ENCODE measurements at regions not wholly inside any gene's neighbourhood (a gene's known extent, or its start where the extent isn't known, plus 50 kb on each side); places are given as distances from the start of the nearest gene placed in this dataset.

DNA sequence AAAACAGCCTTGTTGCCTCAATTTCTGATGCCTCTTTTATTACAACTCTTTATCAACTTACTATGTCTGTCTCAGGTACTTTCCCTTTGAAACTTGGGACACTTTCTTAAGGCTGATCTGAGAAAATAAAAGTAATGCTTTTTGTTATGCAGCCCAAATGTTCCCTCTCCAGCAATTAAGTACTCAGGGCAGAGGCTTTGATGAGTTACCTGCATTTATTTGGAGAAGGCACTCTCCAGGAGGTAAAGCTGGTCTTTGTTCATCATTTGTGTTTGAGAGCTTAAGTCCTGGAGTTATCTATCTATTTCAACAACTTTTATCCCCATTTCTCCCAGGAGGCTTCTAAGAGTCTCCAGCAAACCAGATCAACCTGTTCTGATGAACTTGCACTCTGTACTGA, 259.2 kb downstream of the ASXL3 start:
- Histone ChIP-seq H3K9me3 (no peaks in the 10 kb centered on the region), H3K27me3 (no peaks in the 10 kb centered on the region), H3K36me3 (no peaks in the 10 kb centered on the region), H3K27ac (no peak overlapping the region), H3K4me1 (peaks cover 4 to 12% (median 11%) of the 10 kb centered on the region in 4 donors), H3K4me3 (no peak overlapping the region)
- in situ Hi-C loops (cut with MboI; ENCODE audit: low pct_ligation_motif_present in 1 of 4, low pct_unique_long_range_greater_than_20kb in 1 of 4, low sequenced_read_pairs in 3 of 4) (loop anchor here in 1 of 4 donors (25.0 kb wide), 1 partner anchor 200 kb away; no protein-coding TSS in a partner anchor), intact Hi-C loops (cut with DNase I; ENCODE audit: low total_unique reads) (no loop called here)
- TF ChIP-seq EP300 (IDR thresholded peaks at IDR 0.05; ENCODE audit: low read depth) (no peak), POLR2AphosphoS5 (IDR thresholded peaks at IDR 0.05) (no peak), POLR2A (IDR thresholded peaks at IDR 0.05) (no peak)
- TF ChIP-seq, protein P1, sequence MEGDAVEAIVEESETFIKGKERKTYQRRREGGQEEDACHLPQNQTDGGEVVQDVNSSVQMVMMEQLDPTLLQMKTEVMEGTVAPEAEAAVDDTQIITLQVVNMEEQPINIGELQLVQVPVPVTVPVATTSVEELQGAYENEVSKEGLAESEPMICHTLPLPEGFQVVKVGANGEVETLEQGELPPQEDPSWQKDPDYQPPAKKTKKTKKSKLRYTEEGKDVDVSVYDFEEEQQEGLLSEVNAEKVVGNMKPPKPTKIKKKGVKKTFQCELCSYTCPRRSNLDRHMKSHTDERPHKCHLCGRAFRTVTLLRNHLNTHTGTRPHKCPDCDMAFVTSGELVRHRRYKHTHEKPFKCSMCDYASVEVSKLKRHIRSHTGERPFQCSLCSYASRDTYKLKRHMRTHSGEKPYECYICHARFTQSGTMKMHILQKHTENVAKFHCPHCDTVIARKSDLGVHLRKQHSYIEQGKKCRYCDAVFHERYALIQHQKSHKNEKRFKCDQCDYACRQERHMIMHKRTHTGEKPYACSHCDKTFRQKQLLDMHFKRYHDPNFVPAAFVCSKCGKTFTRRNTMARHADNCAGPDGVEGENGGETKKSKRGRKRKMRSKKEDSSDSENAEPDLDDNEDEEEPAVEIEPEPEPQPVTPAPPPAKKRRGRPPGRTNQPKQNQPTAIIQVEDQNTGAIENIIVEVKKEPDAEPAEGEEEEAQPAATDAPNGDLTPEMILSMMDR (IDR thresholded peaks at IDR 0.05): no peak
- no peak for DNase-seq

DNA sequence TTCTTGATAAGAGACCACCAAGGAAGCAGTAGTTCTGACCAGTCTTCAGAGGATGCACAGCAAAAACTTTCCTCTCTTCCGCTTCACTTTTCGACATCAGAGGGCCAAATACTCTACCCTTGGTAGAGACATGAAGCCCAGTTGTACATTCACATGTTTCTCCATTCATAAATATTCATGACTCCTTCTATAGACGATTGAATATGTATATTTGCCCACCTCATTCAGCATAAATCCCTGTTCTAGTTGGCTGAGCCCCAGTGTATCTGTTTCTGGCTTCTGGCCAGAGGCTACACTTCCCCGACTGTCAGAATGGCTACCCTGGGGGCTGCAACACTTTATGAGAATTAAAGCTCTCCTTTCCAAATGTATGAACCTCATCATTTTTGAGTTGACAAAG, 258.5 kb downstream of the ASXL3 start:
- no peak overlapping the region for H3K4me3 ChIP-seq
- in situ Hi-C loops (cut with MboI; ENCODE audit: low pct_ligation_motif_present in 1 of 4, low pct_unique_long_range_greater_than_20kb in 1 of 4, low sequenced_read_pairs in 3 of 4): loop anchor here in 1 of 4 donors (25.0 kb wide), 1 partner anchor 201 kb away; no protein-coding TSS in a partner anchor
- H3K4me1 ChIP-seq: peaks cover 4 to 12% (median 11%) of the 10 kb centered on the region in 4 donors
- no peak overlapping the region for H3K27ac ChIP-seq
- H3K27me3 ChIP-seq: no peaks in the 10 kb centered on the region
- no peak for DNase-seq
- 71 to 75% methylated on average over 3 to 4 of the region's 4 CpGs for WGBS, 2 donors (ENCODE audit: low coverage in 1 of 2)
- no peaks in the 10 kb centered on the region for H3K9me3 ChIP-seq
- no peaks in the 10 kb centered on the region for H3K36me3 ChIP-seq
- TF ChIP-seq, protein P1 (IDR thresholded peaks at IDR 0.05): no peak
- intact Hi-C loops (cut with DNase I; ENCODE audit: low total_unique reads): no loop called here

DNA sequence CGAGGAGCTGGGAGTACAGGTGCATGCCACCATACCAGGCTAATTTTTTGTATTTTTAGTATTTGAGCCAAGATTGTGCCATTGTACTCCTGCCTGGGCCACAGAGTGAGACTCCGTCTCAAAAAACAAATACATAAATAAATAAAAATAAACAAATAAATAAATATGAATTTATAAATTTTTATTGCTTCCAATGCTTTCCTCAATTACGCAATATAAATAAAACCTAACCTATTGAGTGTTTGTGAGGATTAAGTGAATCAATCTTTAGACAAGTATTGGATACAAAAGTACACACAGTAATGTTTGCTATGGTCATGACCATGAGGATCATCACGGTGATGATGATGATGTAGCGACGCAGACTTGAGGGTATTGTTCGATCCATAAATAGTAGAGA, 257.4 kb downstream of the ASXL3 start:
- Histone ChIP-seq H3K4me1 (peaks cover 4 to 16% (median 10%) of the 10 kb centered on the region in 4 donors), H3K27ac (no peak overlapping the region), H3K36me3 (no peaks in the 10 kb centered on the region), H3K9me3 (no peaks in the 10 kb centered on the region), H3K4me3 (no peak overlapping the region), H3K27me3 (no peaks in the 10 kb centered on the region)
- no peak for DNase-seq
- WGBS, 2 donors (ENCODE audit: low coverage in 1 of 2): 92 to 93% methylated on average over 7 of the region's 7 CpGs
- in situ Hi-C loops (cut with MboI; ENCODE audit: low pct_ligation_motif_present in 1 of 4, low pct_unique_long_range_greater_than_20kb in 1 of 4, low sequenced_read_pairs in 3 of 4) (loop anchor here in 1 of 4 donors (25.0 kb wide), 1 partner anchor 202 kb away; no protein-coding TSS in a partner anchor), intact Hi-C loops (cut with DNase I; ENCODE audit: low total_unique reads) (no loop called here)
- TF ChIP-seq POLR2A (IDR thresholded peaks at IDR 0.05) (no peak), POLR2AphosphoS5 (IDR thresholded peaks at IDR 0.05) (no peak), EP300 (IDR thresholded peaks at IDR 0.05; ENCODE audit: low read depth) (no peak)
- TF ChIP-seq, protein P1 (IDR thresholded peaks at IDR 0.05): no peak

DNA sequence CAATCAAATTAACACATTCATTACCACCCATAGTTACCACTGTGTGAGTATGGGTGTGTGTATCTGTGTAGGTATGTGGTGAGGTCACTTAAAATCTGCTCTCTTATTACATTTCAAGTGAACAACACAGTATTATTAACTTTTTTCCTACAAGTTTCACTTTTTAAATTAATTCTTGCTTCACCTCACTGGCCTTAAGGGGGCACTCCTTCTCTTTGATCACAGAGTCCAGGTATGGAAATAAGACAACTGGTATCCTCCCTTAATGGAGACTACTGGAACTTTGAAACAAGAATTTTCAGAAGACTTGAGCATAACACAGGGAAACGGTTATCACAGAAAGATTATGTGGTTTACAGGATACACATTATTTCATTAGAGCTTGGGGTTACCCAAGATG, 255.8 kb downstream of the ASXL3 start:
- intact Hi-C loops (cut with DNase I; ENCODE audit: low total_unique reads) (no loop called here), in situ Hi-C loops (cut with MboI; ENCODE audit: low pct_ligation_motif_present in 1 of 4, low pct_unique_long_range_greater_than_20kb in 1 of 4, low sequenced_read_pairs in 3 of 4) (loop anchor here in 1 of 4 donors (25.0 kb wide), 1 partner anchor 203 kb away; no protein-coding TSS in a partner anchor)
- TF ChIP-seq EP300 (IDR thresholded peaks at IDR 0.05; ENCODE audit: low read depth): no peak
- no peak for TF ChIP-seq POLR2A (IDR thresholded peaks at IDR 0.05)
- TF ChIP-seq, protein P1 (IDR thresholded peaks at IDR 0.05): no peak
- no peak for TF ChIP-seq POLR2AphosphoS5 (IDR thresholded peaks at IDR 0.05)
- Histone ChIP-seq H3K4me1 (peaks cover 0 to 18% (median 2%) of the 10 kb centered on the region in 4 donors), H3K27ac (no peak overlapping the region), H3K27me3 (no peaks in the 10 kb centered on the region), H3K9me3 (no peaks in the 10 kb centered on the region), H3K4me3 (no peak overlapping the region), H3K36me3 (no peaks in the 10 kb centered on the region)
- DNase-seq: no peak
- 72 to 83% methylated on average over 1 of the region's 1 CpG for WGBS, 2 donors (ENCODE audit: low coverage in 1 of 2)
